Mesendoderm (in vitro differentiated cells): ENCODE measurements at regions not wholly inside any gene's neighbourhood (a gene's known extent, or its start where the extent isn't known, plus 50 kb on each side); places are given as distances from the start of the nearest gene placed in this dataset.
A peak's percentile ranks its signal among the peaks of the same experiment; 100 is the strongest.
"Not testable (repeated sequence)": the region's sequence is repeated elsewhere in the genome, so short reads cannot be mapped to it uniquely, and the experiment has no call there.

Experiments used
- DNase-seq: peaks from one replicate; pipeline ENCODE4 v3.0.0; 2013
- H2AK5ac ChIP-seq: 2 replicates; pipeline ENCODE4 v1.6.1; 2013; ENCODE audit warnings: low read length, inconsistent platforms
- H2BK120ac ChIP-seq: 2 replicates; pipeline ENCODE4 v1.6.1; 2013; ENCODE audit warnings: low read depth, mild to moderate bottlenecking, low read length, moderate library complexity, mixed read lengths
- H2BK15ac ChIP-seq: replicated peaks from 2 replicates; pipeline ENCODE4 v1.6.1; 2013; ENCODE audit warnings: low read depth, mild to moderate bottlenecking, moderate library complexity
- H2BK5ac ChIP-seq: 2 replicates; pipeline ENCODE4 v1.6.1; 2013; ENCODE audit warnings: low read length, inconsistent platforms
- H3K18ac ChIP-seq: 2 replicates; pipeline ENCODE4 v1.6.1; 2013; ENCODE audit warnings: mild to moderate bottlenecking, low read length, mixed read lengths
- H3K23ac ChIP-seq: one replicate; pipeline ENCODE4 v1.6.1; 2013; ENCODE audit warnings: low read length
- H3K27ac ChIP-seq: 2 replicates; pipeline ENCODE4 v1.5.1; 2013; ENCODE audit warnings: low read depth, mild to moderate bottlenecking, inconsistent platforms, low read length, moderate library complexity
- H3K27me3 ChIP-seq: 2 replicates; pipeline ENCODE4 v1.6.1; 2013; ENCODE audit warnings: low read length, control low read depth, mild to moderate bottlenecking, inconsistent platforms; ENCODE audit not compliant: insufficient read depth, poor library complexity
- H3K36me3 ChIP-seq: 2 replicates; pipeline ENCODE4 v1.6.1; 2013; ENCODE audit warnings: low read length, inconsistent platforms; ENCODE audit not compliant: control insufficient read depth, insufficient read depth
- H3K4ac ChIP-seq: one replicate; pipeline ENCODE4 v1.6.1; 2013; ENCODE audit warnings: low read depth, mild to moderate bottlenecking, low read length, moderate library complexity
- H3K4me1 ChIP-seq: 2 replicates; pipeline ENCODE4 v1.6.1; 2013; ENCODE audit warnings: low read depth, low read length, inconsistent platforms; ENCODE audit not compliant: control insufficient read depth
- H3K4me2 ChIP-seq: 2 replicates; pipeline ENCODE4 v1.6.1; 2013; ENCODE audit warnings: low read length
- H3K4me3 ChIP-seq: 2 replicates; pipeline ENCODE4 v1.5.1; 2013; ENCODE audit warnings: mild to moderate bottlenecking, low read length
- H3K56ac ChIP-seq: one replicate; pipeline ENCODE4 v1.6.1; 2013; ENCODE audit warnings: low read length
- H3K79me1 ChIP-seq: 2 replicates; pipeline ENCODE4 v1.6.1; 2013; ENCODE audit warnings: low read length, inconsistent platforms
- H3K79me2 ChIP-seq: 2 replicates; pipeline ENCODE4 v1.6.1; 2013; ENCODE audit warnings: mild to moderate bottlenecking, low read length; ENCODE audit not compliant: control insufficient read depth, insufficient read depth
- H3K9ac ChIP-seq: 2 replicates; pipeline ENCODE4 v1.6.1; 2013; ENCODE audit warnings: low read length, inconsistent platforms
- H4K5ac ChIP-seq: one replicate; pipeline ENCODE4 v1.6.1; 2013; ENCODE audit warnings: low read length
- H4K8ac ChIP-seq: one replicate; pipeline ENCODE4 v1.6.1; 2013; ENCODE audit warnings: low read depth, mild to moderate bottlenecking, control low read depth, low read length, moderate library complexity
- WGBS: extraction: QIAGEN DNeasy Blood & Tissue Kit; methylation state at CpG from one replicate; pipeline ENCODE4 v1.1.7; 2013; ENCODE audit warnings: low lambda C conversion rate, missing lambda C conversion rate; ENCODE audit not compliant: insufficient coverage; ENCODE audit errors: extremely low coverage; 5-methylcytosine and 5-hydroxymethylcytosine counted together

- Histone ChIP-seq H3K56ac (no peak overlapping the region), H4K8ac (no peak overlapping the region), H2BK5ac (no peak overlapping the region), H3K27ac (no peak overlapping the region), H3K4ac (no peak overlapping the region), H2BK15ac (no peak overlapping the region), H2BK120ac (no peak overlapping the region), H3K23ac (no peak overlapping the region), H3K79me2 (no peaks in the 10 kb centered on the region), H3K18ac (no peak overlapping the region), H3K4me2 (no peak overlapping the region), H3K79me1 (no peaks in the 10 kb centered on the region), H3K4me3 (no peak overlapping the region), H3K27me3 (no peaks in the 10 kb centered on the region), H3K4me1 (no peaks in the 10 kb centered on the region), H4K5ac (no peak overlapping the region), H2AK5ac (no peak overlapping the region), H3K36me3 (no peaks in the 10 kb centered on the region), H3K9ac (no peak overlapping the region)
- no CpG with 5 or more reads among the region's 6 CpGs for WGBS
- DNase-seq: no peak
Measured at GRCh38 chr1:115450501-115451040, 112.5 kb upstream of the NGF start.

GRCh38 chr1:115448282-115449044 is 110.4 kb upstream of the NGF start:
- Histone ChIP-seq H3K79me1 (no peaks in the 10 kb centered on the region), H2BK15ac (no peak overlapping the region), H2BK120ac (no peak overlapping the region), H4K5ac (no peak overlapping the region), H3K4me2 (no peak overlapping the region), H3K56ac (no peak overlapping the region), H2BK5ac (no peak overlapping the region), H4K8ac (no peak overlapping the region), H3K36me3 (no peaks in the 10 kb centered on the region), H2AK5ac (no peak overlapping the region), H3K18ac (no peak overlapping the region), H3K4me3 (no peak overlapping the region), H3K79me2 (no peaks in the 10 kb centered on the region), H3K27ac (no peak overlapping the region), H3K9ac (no peak overlapping the region), H3K27me3 (no peaks in the 10 kb centered on the region), H3K4ac (no peak overlapping the region), H3K23ac (no peak overlapping the region), H3K4me1 (no peaks in the 10 kb centered on the region)
- WGBS: no CpG with 5 or more reads among the region's 5 CpGs
- DNase-seq: no peak

- H3K79me2 ChIP-seq: no peaks in the 10 kb centered on the region
- no peak overlapping the region for H3K4ac ChIP-seq
- no peak overlapping the region for H3K9ac ChIP-seq
- H2AK5ac ChIP-seq: no peak overlapping the region
- no peaks in the 10 kb centered on the region for H3K4me1 ChIP-seq
- no peak overlapping the region for H3K18ac ChIP-seq
- DNase-seq: no peak
- no peak overlapping the region for H3K4me2 ChIP-seq
- no peaks in the 10 kb centered on the region for H3K79me1 ChIP-seq
- H3K27me3 ChIP-seq: no peaks in the 10 kb centered on the region
- H3K4me3 ChIP-seq: no peak overlapping the region
- H3K56ac ChIP-seq: no peak overlapping the region
- H4K5ac ChIP-seq: no peak overlapping the region
- no peaks in the 10 kb centered on the region for H3K36me3 ChIP-seq
- no peak overlapping the region for H2BK5ac ChIP-seq
- no peak overlapping the region for H4K8ac ChIP-seq
- H3K23ac ChIP-seq: no peak overlapping the region
- no peak overlapping the region for H2BK15ac ChIP-seq
- no CpG with 5 or more reads among the region's 3 CpGs for WGBS
- no peak overlapping the region for H2BK120ac ChIP-seq
- H3K27ac ChIP-seq: no peak overlapping the region
Measured at GRCh38 chr1:115447672-115448071, 109.6 kb upstream of the NGF start.

GRCh38 chr1:115445090-115445489 is 107.0 kb upstream of the NGF start:
- Histone ChIP-seq H3K36me3 (no peaks in the 10 kb centered on the region), H4K8ac (no peak overlapping the region), H2BK15ac (no peak overlapping the region), H3K27me3 (no peaks in the 10 kb centered on the region), H2AK5ac (no peak overlapping the region), H3K23ac (no peak overlapping the region), H3K79me2 (no peaks in the 10 kb centered on the region), H3K18ac (no peak overlapping the region), H3K4me2 (no peak overlapping the region), H3K79me1 (no peaks in the 10 kb centered on the region), H3K27ac (no peak overlapping the region), H2BK120ac (no peak overlapping the region), H2BK5ac (no peak overlapping the region), H3K56ac (no peak overlapping the region), H3K9ac (no peak overlapping the region), H3K4ac (no peak overlapping the region), H4K5ac (no peak overlapping the region), H3K4me1 (no peaks in the 10 kb centered on the region), H3K4me3 (no peak overlapping the region)
- peak; percentile 23 for DNase-seq

- Histone ChIP-seq H3K18ac (no peak overlapping the region), H3K9ac (no peak overlapping the region), H2BK15ac (no peak overlapping the region), H3K79me1 (no peaks in the 10 kb centered on the region), H3K56ac (no peak overlapping the region), H4K8ac (no peak overlapping the region), H3K4me1 (no peaks in the 10 kb centered on the region), H3K4ac (no peak overlapping the region), H2BK120ac (no peak overlapping the region), H4K5ac (no peak overlapping the region), H3K23ac (no peak overlapping the region), H3K27ac (no peak overlapping the region), H2AK5ac (no peak overlapping the region), H3K36me3 (no peaks in the 10 kb centered on the region), H2BK5ac (no peak overlapping the region), H3K4me3 (no peak overlapping the region), H3K79me2 (no peaks in the 10 kb centered on the region), H3K27me3 (no peaks in the 10 kb centered on the region), H3K4me2 (no peak overlapping the region)
- DNase-seq: no peak
- no CpG with 5 or more reads among the region's 2 CpGs for WGBS
Measured at GRCh38 chr1:115440733-115441132, 102.7 kb upstream of the NGF start.

GRCh38 chr1:115439520-115439919 is 101.5 kb upstream of the NGF start:
- not testable (repeated sequence) for H3K4ac ChIP-seq, H2AK5ac ChIP-seq, H3K27me3 ChIP-seq, H3K36me3 ChIP-seq, H2BK120ac ChIP-seq, H3K4me3 ChIP-seq, H3K4me1 ChIP-seq, H3K27ac ChIP-seq, H3K23ac ChIP-seq, H3K56ac ChIP-seq, H3K79me1 ChIP-seq, H3K4me2 ChIP-seq, H2BK5ac ChIP-seq, H3K79me2 ChIP-seq, H2BK15ac ChIP-seq, H3K9ac ChIP-seq, H4K8ac ChIP-seq, H4K5ac ChIP-seq, DNase-seq, H3K18ac ChIP-seq
- no CpG with 5 or more reads among the region's 3 CpGs for WGBS
